Stimulated activated CD4-positive, alpha-beta T cell treated with anti-CD3 and anti-CD28 coated beads, Interleukin-12 subunit alpha, Interleukin-12 subunit beta, amount 100 ng/mL, for 48 hours (primary cell): ENCODE measurements at regions not wholly inside any gene's neighbourhood (a gene's known extent, or its start where the extent isn't known, plus 50 kb on each side); places are given as distances from the start of the nearest gene placed in this dataset.
"Not testable (repeated sequence)": the region's sequence is repeated elsewhere in the genome, so short reads cannot be mapped to it uniquely, and the experiment has no call there.

ENCODE experiments used
- DNase-seq, 3 donors: peaks; one replicate each; pipeline ENCODE4 v3.0.0-alpha.2; 2020; ENCODE audit warnings: low read depth in 2 of 3, low spot score in 1 of 3

GRCh38 chr2:82043867-82044266 lies 1739.3 kb upstream of the LRRTM1 start:
- no peak for DNase-seq

GRCh38 chr2:82027921-82028615 lies 1723.5 kb upstream of the LRRTM1 start:
- no peak for DNase-seq

- no peak for DNase-seq
Measured at GRCh38 chr2:82023710-82024109, 1719.2 kb upstream of the LRRTM1 start.

GRCh38 chr2:82013641-82014040 lies 1709.1 kb upstream of the LRRTM1 start:
- DNase-seq: no peak

- DNase-seq: no peak
Measured at GRCh38 chr2:82007071-82007664, 1702.6 kb upstream of the LRRTM1 start.

GRCh38 chr2:82005889-82006288 lies 1701.3 kb upstream of the LRRTM1 start:
- DNase-seq: not testable (repeated sequence)

GRCh38 chr2:82001614-82002013 lies 1697.1 kb upstream of the LRRTM1 start:
- DNase-seq: no peak

GRCh38 chr2:82000606-82001005 lies 1696.1 kb upstream of the LRRTM1 start:
- DNase-seq: no peak

GRCh38 chr2:81996332-81996731 lies 1691.8 kb upstream of the LRRTM1 start:
- DNase-seq: no peak

- no peak for DNase-seq
Measured at GRCh38 chr2:81991282-81991681, 1686.7 kb upstream of the LRRTM1 start.

- DNase-seq: no peak
Measured at GRCh38 chr2:81987370-81987769, 1682.8 kb upstream of the LRRTM1 start.

GRCh38 chr2:81984969-81985637 lies 1680.6 kb upstream of the LRRTM1 start:
- DNase-seq: no peak

- no peak for DNase-seq
Measured at GRCh38 chr2:81981585-81981984, 1677.0 kb upstream of the LRRTM1 start.

GRCh38 chr2:81979086-81979485 lies 1674.5 kb upstream of the LRRTM1 start:
- no peak for DNase-seq

GRCh38 chr2:81976998-81977397 lies 1672.4 kb upstream of the LRRTM1 start:
- no peak for DNase-seq

- DNase-seq: no peak
Measured at GRCh38 chr2:81974216-81974615, 1669.7 kb upstream of the LRRTM1 start.

- DNase-seq: no peak
Measured at GRCh38 chr2:81942876-81943275, 1638.3 kb upstream of the LRRTM1 start.

GRCh38 chr2:81942136-81942680 lies 1637.7 kb upstream of the LRRTM1 start:
- DNase-seq: no peak

- DNase-seq: no peak
Measured at GRCh38 chr2:81940266-81940955, 1635.9 kb upstream of the LRRTM1 start.

GRCh38 chr2:81937944-81938343 lies 1633.4 kb upstream of the LRRTM1 start:
- DNase-seq: no peak

GRCh38 chr2:81903534-81903933 lies 1599.0 kb upstream of the LRRTM1 start:
- DNase-seq: no peak

GRCh38 chr2:81901017-81901416 lies 1596.5 kb upstream of the LRRTM1 start:
- no peak for DNase-seq
